HEK293 (cell line): ENCODE measurements at regions not wholly inside any gene's neighbourhood (a gene's known extent, or its start where the extent isn't known, plus 50 kb on each side); places are given as distances from the start of the nearest gene placed in this dataset.

Experiments used
- CTCF ChIA-PET: fragments of 350-600 bp; formaldehyde crosslinking; extraction: SDS; loops from one replicate; lab custom pipeline; 2021; ENCODE audit warnings: antibody characterized with exemption; lab: Yijun Ruan, JAX
- POLR2A ChIA-PET: fragments of 300-600 bp; formaldehyde crosslinking; extraction: SDS; loops from one replicate; lab custom pipeline; 2020; ENCODE audit warnings: antibody characterized with exemption, inconsistent platforms; lab: Yijun Ruan, JAX
- H3K27ac ChIP-seq: fragments of 200-500 bp; sonication (Bioruptor generic); 2 replicates; pipeline ENCODE4 v1.5.1; 2014; ENCODE audit warnings: low read depth, low read length, control low read depth, inconsistent platforms; ENCODE audit errors: extremely low read depth
- H3K36me3 ChIP-seq, 2 experiments: fragments of 200-500 bp in 1 of 2; sonication (Bioruptor generic) in 1 of 2; 1 replicate in 1 of 2; 2 replicates in 1 of 2; pipeline ENCODE4 v1.5.1; 2014 to 2017; ENCODE audit warnings: inconsistent platforms in 2 of 2, low read length in 2 of 2; ENCODE audit not compliant: control insufficient read depth in 2 of 2, insufficient read depth in 1 of 2
- H3K4me1 ChIP-seq: fragments of 200-500 bp; sonication (Bioruptor generic); 2 replicates; pipeline ENCODE4 v1.5.1; 2014; ENCODE audit warnings: mild to moderate bottlenecking, low read length, inconsistent platforms; ENCODE audit not compliant: control insufficient read depth, insufficient read depth
- H3K4me3 ChIP-seq: 2 replicates; pipeline ENCODE4 v1.5.1; 2011; ENCODE audit warnings: low read depth, mild to moderate bottlenecking, control low read depth, low read length, moderate library complexity
- H3K9me3 ChIP-seq: fragments of 200-500 bp; sonication (Bioruptor generic); 2 replicates; pipeline ENCODE4 v1.5.1; 2014; ENCODE audit warnings: low read depth, low read length, inconsistent platforms; ENCODE audit not compliant: control insufficient read depth, insufficient read depth
- BCL11A ChIP-seq: fragments of 450-650 bp; formaldehyde crosslinking; IDR thresholded peaks from 2 replicates; pipeline ENCODE4 v1.5.1; 2016; ENCODE audit warnings: low read depth, missing biosample characterization, missing genetic modification characterization
- EGR2 ChIP-seq: fragments of 450-650 bp; formaldehyde crosslinking; IDR thresholded peaks from 2 replicates; pipeline ENCODE4 v1.5.1; 2016; ENCODE audit warnings: low read depth, missing biosample characterization, missing genetic modification characterization
- HOXC10 ChIP-seq: sonication (generic); formaldehyde crosslinking; IDR thresholded peaks from 2 replicates; pipeline ENCODE4 v1.8.1; 2023; ENCODE audit warnings: mild to moderate bottlenecking, missing genetic modification reagents
- HOXD13 ChIP-seq: sonication (generic); formaldehyde crosslinking; IDR thresholded peaks from 2 replicates; pipeline ENCODE4 v1.8.0; 2022; ENCODE audit warnings: missing genetic modification reagents, borderline replicate concordance
- MZF1 ChIP-seq: fragments of 450-650 bp; formaldehyde crosslinking; IDR thresholded peaks from 2 replicates; pipeline ENCODE4 v1.5.1; 2017; ENCODE audit warnings: missing biosample characterization, missing genetic modification characterization, borderline replicate concordance
- TRIM28 ChIP-seq: IDR thresholded peaks from 2 replicates; pipeline ENCODE4 v1.6.1; 2011; ENCODE audit warnings: low read length, control low read depth, borderline replicate concordance
- ZNF114 ChIP-seq: fragments of 450-650 bp; formaldehyde crosslinking; IDR thresholded peaks from 2 replicates; pipeline ENCODE4 v1.5.0; 2017; ENCODE audit warnings: missing biosample characterization, missing genetic modification characterization
- ZNF202 ChIP-seq: fragments of 450-650 bp; formaldehyde crosslinking; IDR thresholded peaks from 2 replicates; pipeline ENCODE4 v1.5.1; 2016; ENCODE audit warnings: missing biosample characterization, missing genetic modification characterization, borderline replicate concordance
- ZNF24 ChIP-seq: fragments of 450-650 bp; formaldehyde crosslinking; IDR thresholded peaks from 2 replicates; pipeline ENCODE4 v1.5.1; 2016; ENCODE audit warnings: missing biosample characterization, missing genetic modification characterization
- ZNF248 ChIP-seq: fragments of 450-650 bp; formaldehyde crosslinking; IDR thresholded peaks from 2 replicates; pipeline ENCODE4 v1.5.1; 2017; ENCODE audit warnings: missing biosample characterization, missing genetic modification characterization
- ZNF292 ChIP-seq: fragments of 450-650 bp; formaldehyde crosslinking; IDR thresholded peaks from 2 replicates; pipeline ENCODE4 v1.5.1; 2016; ENCODE audit warnings: low read depth, missing biosample characterization, missing genetic modification characterization, borderline replicate concordance
- ZNF302 ChIP-seq: fragments of 450-650 bp; formaldehyde crosslinking; IDR thresholded peaks from 2 replicates; pipeline ENCODE4 v1.5.1; 2016; ENCODE audit warnings: missing biosample characterization, missing genetic modification characterization, low read depth
- ZNF335 ChIP-seq: fragments of 450-650 bp; formaldehyde crosslinking; conservative IDR thresholded peaks from 2 replicates; pipeline ENCODE4 v1.5.1; 2016; ENCODE audit warnings: missing biosample characterization, missing genetic modification characterization
- ZNF350 ChIP-seq: fragments of 450-650 bp; formaldehyde crosslinking; IDR thresholded peaks from 2 replicates; pipeline ENCODE4 v1.5.0; 2017; ENCODE audit warnings: missing biosample characterization, mild to moderate bottlenecking, missing genetic modification characterization
- ZNF423 ChIP-seq: fragments of 450-650 bp; formaldehyde crosslinking; IDR thresholded peaks from 2 replicates; pipeline ENCODE4 v1.5.1; 2016; ENCODE audit warnings: missing biosample characterization, missing genetic modification characterization
- ZNF549 ChIP-seq: fragments of 450-650 bp; IDR thresholded peaks from 2 replicates; pipeline ENCODE4 v1.5.1; 2018; ENCODE audit warnings: missing biosample characterization, missing genetic modification characterization, mild to moderate bottlenecking, inconsistent platforms, moderate library complexity
- ZNF626 ChIP-seq: fragments of 450-650 bp; sonication (Bioruptor Pico); formaldehyde crosslinking; IDR thresholded peaks from 2 replicates; pipeline ENCODE4 v1.5.1; 2018; ENCODE audit warnings: missing biosample characterization, missing genetic modification characterization, inconsistent platforms
- ZNF701 ChIP-seq: fragments of 450-650 bp; formaldehyde crosslinking; IDR thresholded peaks from 2 replicates; pipeline ENCODE4 v1.5.1; 2016; ENCODE audit warnings: missing biosample characterization, missing genetic modification characterization
- ZNF707 ChIP-seq: fragments of 450-650 bp; formaldehyde crosslinking; IDR thresholded peaks from 2 replicates; pipeline ENCODE4 v1.5.1; 2016; ENCODE audit warnings: missing biosample characterization, missing genetic modification characterization
- ZNF76 ChIP-seq: fragments of 450-650 bp; formaldehyde crosslinking; IDR thresholded peaks from 2 replicates; pipeline ENCODE4; 2016; ENCODE audit warnings: low read depth, missing biosample characterization, missing genetic modification characterization, borderline replicate concordance
- ZNF785 ChIP-seq: fragments of 450-650 bp; formaldehyde crosslinking; IDR thresholded peaks from 2 replicates; pipeline ENCODE4 v1.5.1; 2016; ENCODE audit warnings: missing biosample characterization, missing genetic modification characterization
- TF ChIP-seq, protein P1 (sequence below): fragments of 450-650 bp; formaldehyde crosslinking; IDR thresholded peaks from 2 replicates; pipeline ENCODE4 v1.5.1; 2016; ENCODE audit warnings: missing biosample characterization, missing genetic modification characterization
- TF ChIP-seq, protein P2 (sequence below): fragments of 450-650 bp; formaldehyde crosslinking; IDR thresholded peaks from 2 replicates; pipeline ENCODE4 v1.5.1; 2016; ENCODE audit warnings: missing biosample characterization, missing genetic modification characterization
- TF ChIP-seq, protein P3 (sequence below): fragments of 450-650 bp; formaldehyde crosslinking; IDR thresholded peaks from 2 replicates; pipeline ENCODE4 v1.5.1; 2017; ENCODE audit warnings: missing biosample characterization, missing genetic modification characterization

DNA sequence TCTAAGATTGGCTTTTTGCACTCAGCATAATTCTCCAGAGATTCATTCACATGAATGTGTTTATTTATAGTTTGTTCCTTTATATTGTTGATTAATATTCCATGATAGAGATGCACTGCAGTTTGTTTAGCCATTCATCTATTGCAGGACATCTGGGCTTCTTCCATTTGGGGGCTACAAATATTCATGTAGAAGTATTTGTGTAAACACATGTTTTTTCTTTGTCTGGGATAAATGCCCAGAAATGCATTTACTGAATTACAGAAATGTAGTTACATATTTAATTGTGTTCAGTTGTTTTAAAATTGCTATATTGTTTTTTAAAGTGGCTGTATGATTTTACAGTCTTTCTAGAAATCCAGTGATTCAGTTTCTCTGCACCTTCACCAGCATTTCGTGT is 635.0 kb downstream of the ZIC1 start:
- Histone ChIP-seq H3K4me1 (peaks cover 4% of the 10 kb centered on the region), H3K36me3 (no peaks in the 10 kb centered on the region), H3K9me3 (no peaks in the 10 kb centered on the region), H3K27ac (no peak overlapping the region), H3K4me3 (no peak overlapping the region)
- no peak for TF ChIP-seq ZNF292
- no peak for TF ChIP-seq ZNF701 (tag by site-specific recombination)
- TF ChIP-seq HOXC10 (CRISPR knock-in tag), result no peak
- TF ChIP-seq EGR2 (tag by site-specific recombination), result no peak
- no peak for TF ChIP-seq ZNF202
- TF ChIP-seq ZNF423 (tag by site-specific recombination), result no peak
- TF ChIP-seq ZNF76 (tag by site-specific recombination), result no peak
- TF ChIP-seq ZNF114, result no peak
- no peak for TF ChIP-seq ZNF785 (tag by site-specific recombination)
- no peak for TF ChIP-seq HOXD13 (CRISPR knock-in tag)
- POLR2A ChIA-PET, result no interaction called here
- CTCF ChIA-PET, result no interaction called here

DNA sequence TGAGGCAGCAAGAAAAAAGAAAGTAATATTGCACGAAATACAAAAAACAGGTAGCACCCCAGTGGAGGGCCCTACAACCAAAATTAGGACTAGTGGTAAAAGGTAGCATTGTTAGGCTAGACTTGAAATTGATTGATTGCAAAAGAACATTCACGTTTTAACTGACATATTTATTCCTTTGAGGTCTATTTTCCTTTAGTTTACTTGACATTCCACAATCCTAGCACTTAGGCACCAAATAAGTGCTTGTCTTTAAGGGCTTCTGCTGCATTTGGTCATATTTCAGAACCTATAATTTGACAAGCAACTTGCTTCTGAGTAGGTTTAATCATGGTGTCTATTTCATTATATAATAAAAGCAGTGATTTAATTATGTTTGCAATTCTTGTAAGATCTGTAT is 642.7 kb upstream of the AGTR1 start:
- CTCF ChIA-PET, result no interaction called here
- H3K36me3 ChIP-seq, result no peaks in the 10 kb centered on the region
- H3K4me1 ChIP-seq, result no peaks in the 10 kb centered on the region
- TF ChIP-seq ZNF707 (tag by site-specific recombination), result no peak
- TF ChIP-seq, protein P1, sequence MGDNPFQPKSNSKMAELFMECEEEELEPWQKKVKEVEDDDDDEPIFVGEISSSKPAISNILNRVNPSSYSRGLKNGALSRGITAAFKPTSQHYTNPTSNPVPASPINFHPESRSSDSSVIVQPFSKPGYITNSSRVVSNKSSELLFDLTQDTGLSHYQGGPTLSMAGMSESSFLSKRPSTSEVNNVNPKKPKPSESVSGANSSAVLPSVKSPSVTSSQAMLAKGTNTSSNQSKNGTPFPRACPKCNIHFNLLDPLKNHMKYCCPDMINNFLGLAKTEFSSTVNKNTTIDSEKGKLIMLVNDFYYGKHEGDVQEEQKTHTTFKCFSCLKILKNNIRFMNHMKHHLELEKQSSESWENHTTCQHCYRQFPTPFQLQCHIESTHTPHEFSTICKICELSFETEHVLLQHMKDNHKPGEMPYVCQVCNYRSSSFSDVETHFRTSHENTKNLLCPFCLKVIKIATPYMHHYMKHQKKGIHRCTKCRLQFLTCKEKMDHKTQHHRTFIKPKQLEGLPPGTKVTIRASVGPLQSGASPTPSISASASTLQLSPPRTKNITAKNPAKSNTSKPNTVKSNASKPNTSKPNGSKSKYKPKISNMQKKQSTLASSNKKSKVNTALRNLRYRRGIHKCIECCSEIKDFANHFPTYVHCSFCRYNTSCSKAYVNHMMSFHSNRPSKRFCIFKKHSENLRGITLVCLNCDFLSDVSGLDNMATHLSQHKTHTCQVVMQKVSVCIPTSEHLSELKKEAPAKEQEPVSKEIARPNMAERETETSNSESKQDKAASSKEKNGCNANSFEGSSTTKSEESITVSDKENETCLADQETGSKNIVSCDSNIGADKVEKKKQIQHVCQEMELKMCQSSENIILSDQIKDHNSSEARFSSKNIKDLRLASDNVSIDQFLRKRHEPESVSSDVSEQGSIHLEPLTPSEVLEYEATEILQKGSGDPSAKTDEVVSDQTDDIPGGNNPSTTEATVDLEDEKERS (tag by site-specific recombination), result no peak
- TF ChIP-seq ZNF549 (tag by site-specific recombination), result no peak
- TF ChIP-seq ZNF335 (tag by site-specific recombination), result no peak
- no peak for TF ChIP-seq TRIM28
- TF ChIP-seq ZNF248 (tag by site-specific recombination), result no peak
- no peak for TF ChIP-seq ZNF24 (tag by site-specific recombination)
- no peak for TF ChIP-seq BCL11A (tag by site-specific recombination)
- TF ChIP-seq, protein P2, sequence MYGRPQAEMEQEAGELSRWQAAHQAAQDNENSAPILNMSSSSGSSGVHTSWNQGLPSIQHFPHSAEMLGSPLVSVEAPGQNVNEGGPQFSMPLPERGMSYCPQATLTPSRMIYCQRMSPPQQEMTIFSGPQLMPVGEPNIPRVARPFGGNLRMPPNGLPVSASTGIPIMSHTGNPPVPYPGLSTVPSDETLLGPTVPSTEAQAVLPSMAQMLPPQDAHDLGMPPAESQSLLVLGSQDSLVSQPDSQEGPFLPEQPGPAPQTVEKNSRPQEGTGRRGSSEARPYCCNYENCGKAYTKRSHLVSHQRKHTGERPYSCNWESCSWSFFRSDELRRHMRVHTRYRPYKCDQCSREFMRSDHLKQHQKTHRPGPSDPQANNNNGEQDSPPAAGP, result no peak
- H3K27ac ChIP-seq, result no peak overlapping the region
- H3K9me3 ChIP-seq, result no peaks in the 10 kb centered on the region
- POLR2A ChIA-PET, result no interaction called here
- H3K4me3 ChIP-seq, result no peak overlapping the region

DNA sequence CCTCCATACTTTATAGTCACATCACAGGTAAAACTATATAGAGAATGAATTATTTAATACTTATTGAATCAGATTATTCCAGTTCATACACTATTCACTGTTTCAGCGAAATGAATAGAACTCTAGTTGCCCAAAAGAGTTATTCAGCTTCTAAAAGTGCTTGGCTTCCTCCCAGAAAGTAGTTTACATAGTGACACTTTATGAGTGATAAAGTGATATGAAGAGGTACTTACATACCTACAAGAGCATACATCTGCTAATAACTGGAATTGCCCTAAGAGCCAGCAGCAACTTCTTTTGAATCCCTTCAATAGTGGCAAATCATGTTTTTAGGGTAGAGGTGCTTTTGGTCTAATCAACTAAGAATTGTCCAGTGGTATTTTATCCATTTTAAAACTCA is 635.1 kb upstream of the AGTR1 start:
- Histone ChIP-seq H3K9me3 (no peaks in the 10 kb centered on the region), H3K36me3 (no peaks in the 10 kb centered on the region), H3K4me3 (no peak overlapping the region), H3K4me1 (no peaks in the 10 kb centered on the region), H3K27ac (no peak overlapping the region)
- CTCF ChIA-PET, result interaction anchor here (0.7 kb wide), 1 partner anchor 668 kb away, joined by 3 read pairs; no protein-coding TSS in a partner anchor
- POLR2A ChIA-PET, result no interaction called here
- TF ChIP-seq, protein P3, sequence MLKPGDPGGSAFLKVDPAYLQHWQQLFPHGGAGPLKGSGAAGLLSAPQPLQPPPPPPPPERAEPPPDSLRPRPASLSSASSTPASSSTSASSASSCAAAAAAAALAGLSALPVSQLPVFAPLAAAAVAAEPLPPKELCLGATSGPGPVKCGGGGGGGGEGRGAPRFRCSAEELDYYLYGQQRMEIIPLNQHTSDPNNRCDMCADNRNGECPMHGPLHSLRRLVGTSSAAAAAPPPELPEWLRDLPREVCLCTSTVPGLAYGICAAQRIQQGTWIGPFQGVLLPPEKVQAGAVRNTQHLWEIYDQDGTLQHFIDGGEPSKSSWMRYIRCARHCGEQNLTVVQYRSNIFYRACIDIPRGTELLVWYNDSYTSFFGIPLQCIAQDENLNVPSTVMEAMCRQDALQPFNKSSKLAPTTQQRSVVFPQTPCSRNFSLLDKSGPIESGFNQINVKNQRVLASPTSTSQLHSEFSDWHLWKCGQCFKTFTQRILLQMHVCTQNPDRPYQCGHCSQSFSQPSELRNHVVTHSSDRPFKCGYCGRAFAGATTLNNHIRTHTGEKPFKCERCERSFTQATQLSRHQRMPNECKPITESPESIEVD (tag by site-specific recombination), result no peak
- TF ChIP-seq ZNF626 (tag by site-specific recombination) (no peak), ZNF302 (tag by site-specific recombination) (no peak), MZF1 (no peak), ZNF350 (no peak)
